Ovary (tissue), 7 donors: ENCODE measurements at regions not wholly inside any gene's neighbourhood (a gene's known extent, or its start where the extent isn't known, plus 50 kb on each side); places are given as distances from the start of the nearest gene placed in this dataset.
A peak's percentile ranks its signal among the peaks of the same experiment; 100 is the strongest.

ENCODE experiments used
- DNase-seq, 5 donors: peaks; one replicate each; pipeline ENCODE4 v3.0.0-alpha.2; 2019 to 2020
- H3K27ac ChIP-seq, 2 donors: fragments of 200-600 bp; one replicate each; pipeline versions ENCODE4 v1.5.1 to v1.8.0; 2019 to 2022
- H3K27me3 ChIP-seq: fragments of 200-600 bp; one replicate; pipeline ENCODE4 v1.8.0; 2022
- H3K36me3 ChIP-seq: fragments of 200-600 bp; sonication (generic); one replicate; pipeline ENCODE4 v1.5.1; 2019
- H3K4me1 ChIP-seq: one replicate; pipeline ENCODE4 v1.8.1; 2013; ENCODE audit warnings: mild to moderate bottlenecking, moderate library complexity; ENCODE audit not compliant: insufficient read depth
- H3K4me3 ChIP-seq: fragments of 200-600 bp; sonication (generic); one replicate; pipeline ENCODE4 v1.5.1; 2017
- H3K9me3 ChIP-seq, 2 donors: fragments of 200-600 bp in 1 of 2; sonication (generic) in 1 of 2; one replicate each; pipeline versions ENCODE4 v1.5.1 to v1.8.1; 2013 to 2019; ENCODE audit warnings: mild to moderate bottlenecking in 1 of 2, moderate library complexity in 1 of 2
- EP300 ChIP-seq: sonication (generic); formaldehyde crosslinking; IDR thresholded peaks from one replicate; pipeline ENCODE4 v1.6.1; 2017; ENCODE audit warnings: antibody characterized with exemption
- POLR2A ChIP-seq: fragments of 450-650 bp; IDR thresholded peaks from one replicate; pipeline ENCODE4 v1.6.1; 2017; ENCODE audit warnings: antibody characterized with exemption, mild to moderate bottlenecking, moderate library complexity
- WGBS, 3 donors: extraction: QIAGEN DNeasy Blood & Tissue Kit in 1 of 3; methylation state at CpG; one replicate each; pipeline versions ENCODE4 v1.1.5 to v1.1.7; 2013 to 2017; 5-methylcytosine and 5-hydroxymethylcytosine counted together
- intact Hi-C, 4 donors: fragments of 100-400 bp; cut with DNase I; formaldehyde crosslinking; loops; one replicate each; pipeline versions ENCODE4 v1.11.0 to v1.15.1; 2022 to 2023
- TF ChIP-seq, protein P1 (sequence below), 3 donors: fragments of 450-650 bp in 2 of 3; fragments of 200-600 bp in 1 of 3; IDR thresholded peaks; one replicate each; pipeline versions ENCODE4 v1.5.1 to v1.8.0; 2016 to 2022; ENCODE audit warnings: antibody characterized with exemption in 3 of 3, mild to moderate bottlenecking in 1 of 3
- donor health status: DM: no; HTN: no; CAD: no; lungs with moderate emphysema.
- donor health status: DM: no; HTN: no; CAD: no.
- donor health status: Bipolar disorder and iron deficiency.
- donor health status: DM: no; HTN: no; CAD: no.
- donor health status: DM: yes; HTN: yes; CAD: no.

DNA sequence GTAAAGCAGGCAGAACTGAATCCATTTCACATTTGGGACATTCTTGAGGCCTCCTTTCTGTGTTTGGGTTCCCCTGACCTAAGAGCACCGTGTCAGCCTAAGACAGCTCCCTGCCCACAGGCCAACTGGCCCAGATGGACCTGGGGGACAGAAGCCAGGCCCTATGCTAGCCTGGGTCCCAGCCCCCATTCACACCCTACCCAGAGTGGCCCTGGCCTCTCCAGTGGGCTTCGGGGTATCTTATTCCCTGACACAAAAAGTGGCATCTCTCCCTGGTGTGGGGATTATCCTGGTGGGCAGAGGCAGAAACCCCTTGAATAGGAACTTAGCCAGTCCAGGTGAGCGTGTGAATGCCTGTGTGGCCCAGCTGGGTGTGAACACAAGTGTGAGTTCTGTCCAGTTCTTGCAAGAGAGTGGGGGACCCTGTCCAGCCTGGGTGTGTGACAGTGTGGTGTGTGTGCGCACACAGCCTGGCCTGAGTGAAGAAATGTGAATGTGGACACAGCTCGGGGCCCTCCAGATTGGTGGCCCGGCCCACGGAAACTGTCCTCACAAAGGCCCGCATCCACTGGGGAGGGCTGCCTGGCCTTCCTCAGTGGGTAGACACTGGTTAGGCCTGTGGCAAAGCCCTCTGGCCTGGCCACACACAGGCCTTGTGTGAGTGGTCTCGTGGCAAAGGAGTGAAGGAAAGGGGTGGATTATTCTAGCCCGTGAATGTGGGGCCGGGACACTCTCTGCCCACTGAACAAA lies 63.0 kb upstream of the HAAO start:
- intact Hi-C loops, result loop anchor here in 2 of 4 donors (10.0 kb wide), 2 partner anchors 369 to 379 kb away; partner anchors contain the start of gene ZFP36L2 (in 1 of the 2)
- WGBS, 3 donors, result 78 to 79% (median 78%) methylated on average over 11 of the region's 11 CpGs
- peak in 2 of 5 donors; percentile 22 to 26 for DNase-seq

GRCh38 chr2:42854207-42854818 lies 61.9 kb upstream of the HAAO start:
- TF ChIP-seq POLR2A, result no peak
- Histone ChIP-seq H3K36me3 (no peaks in the 10 kb centered on the region), H3K4me1 (peaks cover 19% of the 10 kb centered on the region), H3K27me3 (no peaks in the 10 kb centered on the region), H3K9me3 (no peaks in the 10 kb centered on the region), H3K4me3 (no peak overlapping the region), H3K27ac (peak overlapping the region; percentile 58 to 79)
- DNase-seq, result peak; percentile 66 to 83 (median 76)
- WGBS, 3 donors, result 26 to 30% (median 30%) methylated on average over 16 of the region's 16 CpGs
- intact Hi-C loops, result loop anchor here in 2 of 4 donors (10.0 kb wide), 2 partner anchors 370 to 380 kb away; partner anchors contain the start of gene ZFP36L2 (in 1 of the 2)

More for the DNA sequence above, 63.0 kb upstream of the HAAO start:
- no peaks in the 10 kb centered on the region for H3K36me3 ChIP-seq
- H3K27me3 ChIP-seq, result no peaks in the 10 kb centered on the region
- no peaks in the 10 kb centered on the region for H3K9me3 ChIP-seq
- H3K27ac ChIP-seq, result peak overlapping the region in 1 of 2 donors; percentile 79
- H3K4me3 ChIP-seq, result no peak overlapping the region
- H3K4me1 ChIP-seq, result peaks cover 19% of the 10 kb centered on the region
- TF ChIP-seq, protein P1, sequence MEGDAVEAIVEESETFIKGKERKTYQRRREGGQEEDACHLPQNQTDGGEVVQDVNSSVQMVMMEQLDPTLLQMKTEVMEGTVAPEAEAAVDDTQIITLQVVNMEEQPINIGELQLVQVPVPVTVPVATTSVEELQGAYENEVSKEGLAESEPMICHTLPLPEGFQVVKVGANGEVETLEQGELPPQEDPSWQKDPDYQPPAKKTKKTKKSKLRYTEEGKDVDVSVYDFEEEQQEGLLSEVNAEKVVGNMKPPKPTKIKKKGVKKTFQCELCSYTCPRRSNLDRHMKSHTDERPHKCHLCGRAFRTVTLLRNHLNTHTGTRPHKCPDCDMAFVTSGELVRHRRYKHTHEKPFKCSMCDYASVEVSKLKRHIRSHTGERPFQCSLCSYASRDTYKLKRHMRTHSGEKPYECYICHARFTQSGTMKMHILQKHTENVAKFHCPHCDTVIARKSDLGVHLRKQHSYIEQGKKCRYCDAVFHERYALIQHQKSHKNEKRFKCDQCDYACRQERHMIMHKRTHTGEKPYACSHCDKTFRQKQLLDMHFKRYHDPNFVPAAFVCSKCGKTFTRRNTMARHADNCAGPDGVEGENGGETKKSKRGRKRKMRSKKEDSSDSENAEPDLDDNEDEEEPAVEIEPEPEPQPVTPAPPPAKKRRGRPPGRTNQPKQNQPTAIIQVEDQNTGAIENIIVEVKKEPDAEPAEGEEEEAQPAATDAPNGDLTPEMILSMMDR (IDR thresholded peaks at IDR 0.05), result no peak
- no peak for TF ChIP-seq EP300
- no peak for TF ChIP-seq POLR2A

- intact Hi-C loops, result loop anchor here in 2 of 4 donors (10.0 kb wide), 2 partner anchors 371 to 381 kb away; partner anchors contain the start of gene ZFP36L2 (in 1 of the 2)
- Histone ChIP-seq H3K27ac (peak overlapping the region; percentile 58 to 79), H3K9me3 (no peaks in the 10 kb centered on the region), H3K27me3 (no peaks in the 10 kb centered on the region), H3K36me3 (no peaks in the 10 kb centered on the region), H3K4me1 (peaks cover 19% of the 10 kb centered on the region), H3K4me3 (no peak overlapping the region)
- DNase-seq, result peak in 2 of 5 donors; percentile 47 to 52
- TF ChIP-seq, protein P1 (IDR thresholded peaks at IDR 0.05), result no peak
- 44 to 48% (median 46%) methylated on average over 12 of the region's 12 CpGs for WGBS, 3 donors
Measured at GRCh38 chr2:42853549-42854206, 61.3 kb upstream of the HAAO start.

DNA sequence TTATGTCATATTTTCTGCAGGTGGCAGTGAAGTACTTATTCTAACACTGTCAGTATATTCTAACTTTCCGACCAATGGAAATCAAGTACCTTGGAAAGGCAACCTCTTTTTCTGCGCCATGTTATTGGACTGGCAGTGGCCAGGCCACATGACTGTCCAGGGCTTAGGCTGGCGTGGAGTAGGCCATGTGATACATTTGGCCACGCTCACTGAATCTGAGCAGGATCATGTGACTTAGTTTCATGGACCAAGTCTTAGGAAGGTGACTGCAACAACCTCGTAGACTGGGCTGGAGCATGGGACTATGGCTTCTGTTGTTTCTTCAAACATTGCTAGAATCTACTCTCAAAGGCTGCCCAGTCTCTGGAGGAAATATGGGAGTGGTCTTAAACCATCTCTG lies 60.4 kb upstream of the HAAO start:
- 95 to 98% (median 98%) methylated on average over 5 of the region's 5 CpGs for WGBS, 3 donors
- intact Hi-C loops, result loop anchor here in 2 of 4 donors (10.0 kb wide), 2 partner anchors 372 to 382 kb away; partner anchors contain the start of gene ZFP36L2 (in 1 of the 2)
- peaks cover 19% of the 10 kb centered on the region for H3K4me1 ChIP-seq
- H3K4me3 ChIP-seq, result no peak overlapping the region
- TF ChIP-seq POLR2A (no peak), EP300 (no peak)
- TF ChIP-seq, protein P1 (IDR thresholded peaks at IDR 0.05), result no peak
- no peaks in the 10 kb centered on the region for H3K27me3 ChIP-seq
- H3K9me3 ChIP-seq, result no peaks in the 10 kb centered on the region
- H3K27ac ChIP-seq, result no peak overlapping the region
- H3K36me3 ChIP-seq, result no peaks in the 10 kb centered on the region
- peak in 2 of 5 donors; percentile 13 to 21 for DNase-seq
